HG03432 (cell line): ENCODE measurements at regions not wholly inside any gene's neighbourhood (a gene's known extent, or its start where the extent isn't known, plus 50 kb on each side); places are given as distances from the start of the nearest gene placed in this dataset.
"Not testable (repeated sequence)": the region's sequence is repeated elsewhere in the genome, so short reads cannot be mapped to it uniquely, and the experiment has no call there.

Source experiments
- ATAC-seq: cut with Tn5 transposase; IDR thresholded peaks from one replicate; pipeline ENCODE4 v1.9.1; 2021; ENCODE audit warnings: mild to moderate bottlenecking, moderate library complexity; ENCODE audit not compliant: unreplicated experiment

- no peak for ATAC-seq
Measured at GRCh38 chr2:153622285-153622684, 143.7 kb upstream of the RPRM start.

- ATAC-seq, result no peak
Measured at GRCh38 chr2:153623020-153623419, 144.5 kb upstream of the RPRM start.

GRCh38 chr2:153626676-153627075 lies 148.1 kb upstream of the RPRM start:
- ATAC-seq, result no peak

GRCh38 chr2:153635494-153635893 lies 156.9 kb upstream of the RPRM start:
- ATAC-seq, result no peak

GRCh38 chr2:153641046-153641445 lies 162.5 kb upstream of the RPRM start:
- no peak for ATAC-seq

- no peak for ATAC-seq
Measured at GRCh38 chr2:153644955-153645354, 166.4 kb upstream of the RPRM start.

- no peak for ATAC-seq
Measured at GRCh38 chr2:153645599-153645998, 167.0 kb upstream of the RPRM start.

- ATAC-seq, result no peak
Measured at GRCh38 chr2:153657651-153658050, 179.1 kb upstream of the RPRM start.

GRCh38 chr2:153661801-153662200 lies 183.2 kb upstream of the RPRM start:
- no peak for ATAC-seq

- no peak for ATAC-seq
Measured at GRCh38 chr2:153663371-153663770, 184.8 kb upstream of the RPRM start.

- ATAC-seq, result not testable (repeated sequence)
Measured at GRCh38 chr2:153664009-153664408, 185.4 kb upstream of the RPRM start.

- no peak for ATAC-seq
Measured at GRCh38 chr2:153667475-153667874, 188.9 kb upstream of the RPRM start.

GRCh38 chr2:153668923-153669322 lies 190.4 kb upstream of the RPRM start:
- no peak for ATAC-seq

GRCh38 chr2:153710128-153710527 lies 161.6 kb upstream of the GALNT13 start:
- no peak for ATAC-seq

GRCh38 chr2:153715218-153715850 lies 156.4 kb upstream of the GALNT13 start:
- no peak for ATAC-seq

- ATAC-seq, result no peak
Measured at GRCh38 chr2:153717060-153717459, 154.7 kb upstream of the GALNT13 start.

GRCh38 chr2:153739394-153739793 lies 132.3 kb upstream of the GALNT13 start:
- ATAC-seq, result no peak

GRCh38 chr2:153761936-153762335 lies 109.8 kb upstream of the GALNT13 start:
- no peak for ATAC-seq

GRCh38 chr2:153766415-153766814 lies 105.3 kb upstream of the GALNT13 start:
- no peak for ATAC-seq

- no peak for ATAC-seq
Measured at GRCh38 chr2:153770359-153770991, 101.2 kb upstream of the GALNT13 start.

GRCh38 chr2:153780241-153780640 lies 91.5 kb upstream of the GALNT13 start:
- no peak for ATAC-seq

GRCh38 chr2:153786016-153786415 lies 85.7 kb upstream of the GALNT13 start:
- ATAC-seq, result no peak

- no peak for ATAC-seq
Measured at GRCh38 chr2:153787612-153788011, 84.1 kb upstream of the GALNT13 start.
